ENCODE measurements at regions not wholly inside any gene's neighbourhood (a gene's known extent, or its start where the extent isn't known, plus 50 kb on each side); places are given as distances from the start of the nearest gene placed in this dataset.

- Histone ChIP-seq H3K4me1 (no peaks in the 10 kb centered on the region), H3K36me3 (no peaks in the 10 kb centered on the region), H3K27me3 (no peaks in the 10 kb centered on the region), H3K27ac (no peak overlapping the region), H3K4me3 (no peak overlapping the region), H3K9me3 (peaks cover 0 to 13% (median 0%) of the 10 kb centered on the region in 4 donors)
- TF ChIP-seq POLR2A (IDR thresholded peaks at IDR 0.05): no peak
- TF ChIP-seq CTCF (IDR thresholded peaks at IDR 0.05): no peak
- TF ChIP-seq EP300 (IDR thresholded peaks at IDR 0.05): no peak
- no peak for DNase-seq (ENCODE audit: low spot score in 2 of 2)
- 80 to 86% methylated on average over 9 of the region's 10 CpGs for WGBS, 2 donors
Observed at GRCh38 chr4:8771666-8772065, 100.0 kb downstream of the HMX1 start.

DNA sequence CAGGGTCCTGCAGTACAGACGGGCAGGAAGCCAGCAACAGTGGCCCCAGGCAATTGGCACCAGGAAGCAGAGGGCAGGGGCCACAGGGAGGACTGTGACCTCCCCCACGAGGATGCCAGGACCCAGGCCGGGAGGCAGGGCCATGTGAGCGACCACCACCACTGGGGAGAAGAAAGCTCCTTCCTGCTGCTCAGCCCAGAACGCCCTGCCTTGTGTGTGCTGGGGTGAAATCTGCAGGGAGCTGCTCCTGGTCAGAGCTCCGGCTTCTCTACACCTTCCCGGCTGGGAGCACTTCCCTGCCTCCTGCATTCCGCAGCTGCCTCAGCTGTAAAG is 100.4 kb downstream of the HMX1 start:
- Histone ChIP-seq H3K27ac (no peak overlapping the region), H3K27me3 (no peaks in the 10 kb centered on the region), H3K9me3 (peaks cover 0 to 8% (median 0%) of the 10 kb centered on the region in 4 donors), H3K36me3 (no peaks in the 10 kb centered on the region), H3K4me1 (no peaks in the 10 kb centered on the region), H3K4me3 (no peak overlapping the region)
- WGBS, 2 donors: 26 to 42% methylated on average over 5 of the region's 8 CpGs
- DNase-seq (ENCODE audit: low spot score in 2 of 2): no peak
- TF ChIP-seq POLR2A (IDR thresholded peaks at IDR 0.05): no peak

GRCh38 chr4:8770518-8771257 is 101.0 kb downstream of the HMX1 start:
- no peak for DNase-seq (ENCODE audit: low spot score in 2 of 2)
- Histone ChIP-seq H3K27ac (no peak overlapping the region), H3K4me1 (no peaks in the 10 kb centered on the region), H3K27me3 (no peaks in the 10 kb centered on the region), H3K36me3 (no peaks in the 10 kb centered on the region), H3K9me3 (peaks cover 0 to 7% (median 0%) of the 10 kb centered on the region in 4 donors), H3K4me3 (no peak overlapping the region)
- WGBS, 2 donors: 53 to 62% methylated on average over 19 to 20 of the region's 20 CpGs
- TF ChIP-seq POLR2A (IDR thresholded peaks at IDR 0.05): no peak
- no peak for TF ChIP-seq CTCF (IDR thresholded peaks at IDR 0.05)
- TF ChIP-seq EP300 (IDR thresholded peaks at IDR 0.05): no peak

GRCh38 chr4:8769645-8770517 is 101.8 kb downstream of the HMX1 start:
- DNase-seq (ENCODE audit: low spot score in 2 of 2): no peak
- Histone ChIP-seq H3K27ac (no peak overlapping the region), H3K27me3 (no peaks in the 10 kb centered on the region), H3K4me1 (no peaks in the 10 kb centered on the region), H3K36me3 (no peaks in the 10 kb centered on the region), H3K4me3 (no peak overlapping the region), H3K9me3 (peaks cover 0 to 7% (median 0%) of the 10 kb centered on the region in 4 donors)
- WGBS, 2 donors: 77 to 81% methylated on average over 17 of the region's 17 CpGs
- TF ChIP-seq EP300 (IDR thresholded peaks at IDR 0.05) (no peak), CTCF (IDR thresholded peaks at IDR 0.05) (no peak), POLR2A (IDR thresholded peaks at IDR 0.05) (no peak)

DNA sequence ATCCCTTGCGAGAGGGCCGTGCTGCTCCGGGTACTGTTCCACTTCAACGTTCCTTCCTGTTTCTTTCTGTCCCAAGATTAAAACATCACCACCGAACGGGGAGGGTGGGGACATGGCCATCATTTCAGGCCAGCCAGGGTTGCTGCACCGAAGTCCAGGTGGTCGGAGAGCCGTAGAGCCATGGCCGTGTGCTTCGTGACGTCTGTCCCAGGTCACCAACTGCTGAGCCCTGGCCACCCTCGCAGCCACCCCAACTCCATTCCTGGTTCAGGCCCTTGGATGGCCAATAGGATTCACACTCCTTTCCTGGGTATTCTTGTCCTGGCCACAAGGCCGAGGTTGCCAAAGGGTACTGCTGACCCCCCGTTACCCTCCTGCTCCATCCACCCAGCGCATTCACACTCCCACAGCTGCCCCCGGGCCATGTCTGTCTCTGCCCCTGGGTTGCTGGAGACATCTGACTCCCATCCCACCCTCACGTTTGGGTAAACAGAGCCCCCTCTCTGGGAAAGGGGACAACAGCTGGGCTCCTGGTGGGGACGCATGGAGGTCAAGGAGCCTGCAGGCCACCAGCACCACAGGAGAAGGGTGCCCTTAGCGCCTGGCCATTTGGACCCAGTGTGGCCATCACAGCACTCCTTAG is 103.2 kb downstream of the HMX1 start:
- Histone ChIP-seq H3K4me1 (no peaks in the 10 kb centered on the region), H3K27ac (no peak overlapping the region), H3K4me3 (no peak overlapping the region), H3K9me3 (peaks cover 0 to 7% (median 0%) of the 10 kb centered on the region in 4 donors), H3K27me3 (no peaks in the 10 kb centered on the region), H3K36me3 (no peaks in the 10 kb centered on the region)
- 84 to 87% methylated on average over 20 of the region's 20 CpGs for WGBS, 2 donors
- TF ChIP-seq CTCF (IDR thresholded peaks at IDR 0.05): no peak
- no peak for TF ChIP-seq EP300 (IDR thresholded peaks at IDR 0.05)
- TF ChIP-seq POLR2A (IDR thresholded peaks at IDR 0.05): no peak
- DNase-seq (ENCODE audit: low spot score in 2 of 2): no peak

All from tibial nerve (tissue), 4 donors.